Effector CD4-positive, alpha-beta T cell (primary cell): ENCODE measurements at regions not wholly inside any gene's neighbourhood (a gene's known extent, or its start where the extent isn't known, plus 50 kb on each side); places are given as distances from the start of the nearest gene placed in this dataset.
"Not testable (repeated sequence)": the region's sequence is repeated elsewhere in the genome, so short reads cannot be mapped to it uniquely, and the experiment has no call there.

Source experiments
- DNase-seq: peaks from one replicate; pipeline ENCODE4 v3.0.0-alpha.2; 2020

GRCh38 chr6:134821928-134822864 lies 127.7 kb downstream of the ALDH8A1 start:
- DNase-seq = no peak

GRCh38 chr6:134821397-134821796 lies 128.5 kb downstream of the ALDH8A1 start:
- DNase-seq = no peak

- no peak for DNase-seq
These were observed 129.8 kb downstream of the ALDH8A1 start for GRCh38 chr6:134819863-134820800.

- no peak for DNase-seq
These were observed 130.7 kb downstream of the ALDH8A1 start for GRCh38 chr6:134819236-134819635.

- no peak for DNase-seq
These were observed 132.5 kb downstream of the ALDH8A1 start for GRCh38 chr6:134817448-134817847.

DNA sequence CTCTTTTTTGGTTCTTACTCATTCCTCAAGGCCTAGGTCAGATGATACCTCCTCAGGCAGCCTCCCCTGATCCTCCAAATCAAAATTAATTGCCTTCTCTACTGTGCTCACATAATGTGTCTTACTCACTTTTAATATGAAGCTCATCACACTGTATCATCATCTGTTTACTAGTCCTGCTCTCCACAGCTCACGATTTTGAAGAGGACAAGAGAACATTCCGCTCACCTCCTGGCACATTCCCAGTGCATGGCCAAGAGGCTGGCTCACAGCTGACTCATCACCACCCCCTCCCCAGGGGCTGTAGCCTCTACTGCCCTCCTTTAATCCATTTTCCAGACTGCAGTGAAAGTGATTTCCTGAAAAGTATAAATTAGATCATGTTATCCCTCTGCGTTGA lies 133.1 kb downstream of the ALDH8A1 start:
- no peak for DNase-seq

- no peak for DNase-seq
These were observed 133.6 kb downstream of the ALDH8A1 start for GRCh38 chr6:134816300-134816699.

GRCh38 chr6:134814076-134814695 lies 135.7 kb downstream of the ALDH8A1 start:
- DNase-seq = no peak

DNA sequence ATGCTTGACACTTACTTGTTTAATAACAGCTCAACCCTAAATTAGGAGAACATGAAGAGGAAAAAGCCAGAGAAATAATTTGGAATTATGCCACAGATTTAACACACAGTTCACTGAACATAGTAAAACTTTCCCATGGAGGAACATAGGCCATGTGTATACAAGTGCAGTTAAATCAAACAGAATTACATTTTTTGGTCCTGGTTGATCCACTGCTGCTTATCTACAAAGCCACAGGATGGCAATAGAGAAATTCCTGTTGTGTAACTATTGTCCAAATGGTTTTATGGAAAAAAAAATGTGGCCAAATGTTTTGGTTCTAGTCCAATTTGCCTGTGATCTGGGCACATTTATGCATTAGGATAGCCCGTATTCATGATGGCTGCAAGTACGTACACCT lies 136.8 kb downstream of the ALDH8A1 start:
- DNase-seq = no peak

DNA sequence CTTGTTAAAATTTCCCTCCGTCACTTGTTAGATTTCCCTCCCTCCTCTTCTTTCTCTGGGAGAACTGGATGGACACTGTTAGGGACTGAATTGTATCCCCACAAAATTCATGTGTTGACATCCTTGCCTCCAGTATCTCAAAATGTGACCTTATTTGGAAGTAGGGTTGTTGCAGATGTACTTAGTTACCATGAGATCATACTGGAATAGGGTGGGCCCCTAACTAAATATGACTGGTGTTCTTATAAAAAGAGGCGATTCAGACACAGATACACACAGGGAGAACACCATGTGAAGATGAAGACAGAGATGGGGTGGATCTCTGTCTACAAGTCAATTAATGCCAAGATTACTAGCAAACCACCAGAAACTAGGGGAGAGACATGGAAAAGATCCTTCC lies 139.5 kb downstream of the ALDH8A1 start:
- no peak for DNase-seq

DNA sequence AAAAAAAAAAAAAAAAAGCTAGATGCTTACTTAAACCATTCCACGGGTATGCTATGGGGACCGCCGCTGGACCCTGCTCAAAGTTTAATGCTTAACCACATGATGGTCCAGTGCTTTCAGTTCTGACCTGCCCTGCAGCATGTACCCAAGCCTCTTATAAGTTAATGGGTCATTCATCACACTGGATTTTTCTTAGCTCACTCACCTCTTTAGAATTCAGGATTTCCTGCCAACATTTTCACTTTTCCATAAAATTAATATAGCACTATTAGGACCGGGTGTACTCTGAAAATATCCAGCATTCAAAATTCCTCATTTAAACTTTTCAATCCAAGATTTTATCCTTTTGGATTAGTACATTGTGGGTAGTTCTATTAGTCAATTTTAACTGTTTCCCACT lies 140.8 kb downstream of the ALDH8A1 start:
- no peak for DNase-seq

DNA sequence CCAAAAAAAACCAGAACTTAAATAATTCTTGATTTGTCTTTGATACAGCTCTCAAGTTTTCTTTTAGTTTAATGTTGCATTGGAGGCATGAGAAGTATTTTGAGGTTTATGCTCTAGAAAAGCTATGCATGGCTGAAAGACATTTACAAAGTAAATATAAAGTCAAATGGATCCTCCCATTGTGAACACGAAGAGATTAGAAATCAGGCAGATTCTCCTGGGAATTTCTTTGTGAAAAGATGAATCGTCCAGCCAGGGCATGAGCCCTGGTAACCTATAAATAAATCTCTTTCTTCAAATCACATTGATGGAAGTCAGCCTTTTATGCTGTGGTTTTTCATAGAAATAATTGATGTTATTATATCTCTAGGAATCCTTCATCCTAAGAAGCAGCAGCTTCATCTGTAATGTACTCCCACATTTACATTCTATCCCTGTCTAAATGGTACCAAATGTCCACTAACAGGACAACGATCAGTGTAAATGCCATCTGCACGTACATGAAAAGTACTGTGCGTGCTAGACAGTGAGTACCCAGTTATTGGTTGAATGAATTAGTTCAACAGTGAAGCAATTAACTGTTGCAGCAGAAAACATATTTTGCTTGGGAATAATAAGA lies 143.6 kb downstream of the ALDH8A1 start:
- DNase-seq = no peak

DNA sequence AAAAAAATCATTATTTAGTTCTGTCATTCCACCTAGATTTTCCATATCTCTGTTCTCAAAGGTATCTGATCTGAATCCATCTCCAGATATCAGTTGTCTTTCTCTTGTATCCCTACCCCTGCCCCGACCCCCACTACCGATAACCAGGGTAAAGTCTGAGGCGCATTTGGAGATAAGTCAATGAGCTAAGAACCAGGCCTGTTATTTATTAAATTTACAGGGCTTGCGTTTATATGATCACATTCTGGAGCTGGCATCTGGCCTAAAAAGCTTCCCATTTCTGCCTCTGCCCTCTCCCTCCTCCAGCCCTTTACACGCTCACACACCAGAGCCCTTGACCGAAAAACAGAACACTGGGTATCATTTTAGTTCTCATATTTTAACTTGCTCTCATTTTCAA lies 144.7 kb downstream of the ALDH8A1 start:
- no peak for DNase-seq

- DNase-seq = not testable (repeated sequence)
These were observed 145.6 kb downstream of the ALDH8A1 start for GRCh38 chr6:134804311-134804710.

DNA sequence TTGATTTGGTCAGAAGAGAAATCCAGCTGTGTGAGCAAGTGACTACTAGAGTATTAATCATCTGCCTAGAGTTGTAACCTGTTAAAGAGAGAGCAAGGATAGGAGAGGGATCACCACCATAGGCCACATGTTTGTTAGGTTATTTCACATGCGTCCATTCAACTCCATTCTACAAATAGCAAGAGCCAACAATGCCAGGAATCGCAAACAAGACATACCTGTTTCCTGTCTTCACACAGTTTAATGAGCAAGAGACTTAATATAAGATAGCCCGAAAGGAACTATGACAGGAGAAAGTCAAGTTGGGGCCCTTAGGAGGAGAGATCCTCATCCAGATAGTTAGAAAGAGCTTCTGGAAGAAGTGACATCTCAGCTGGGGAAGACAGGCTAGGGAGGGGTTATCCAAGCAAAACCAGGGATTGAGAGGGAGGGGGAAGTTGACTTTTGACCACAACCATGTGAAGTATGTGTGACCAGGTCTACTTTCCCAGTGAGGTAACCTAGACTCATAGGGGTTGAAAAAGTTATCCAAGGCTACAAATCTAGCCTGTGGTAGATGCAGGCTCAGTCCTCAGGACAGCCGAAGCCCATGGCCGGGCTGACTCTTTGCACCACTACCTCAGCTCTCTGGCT lies 147.4 kb downstream of the ALDH8A1 start:
- DNase-seq = no peak

GRCh38 chr6:134797400-134798113 lies 152.3 kb downstream of the ALDH8A1 start:
- DNase-seq = no peak

GRCh38 chr6:134795691-134796090 lies 154.2 kb downstream of the ALDH8A1 start:
- no peak for DNase-seq

DNA sequence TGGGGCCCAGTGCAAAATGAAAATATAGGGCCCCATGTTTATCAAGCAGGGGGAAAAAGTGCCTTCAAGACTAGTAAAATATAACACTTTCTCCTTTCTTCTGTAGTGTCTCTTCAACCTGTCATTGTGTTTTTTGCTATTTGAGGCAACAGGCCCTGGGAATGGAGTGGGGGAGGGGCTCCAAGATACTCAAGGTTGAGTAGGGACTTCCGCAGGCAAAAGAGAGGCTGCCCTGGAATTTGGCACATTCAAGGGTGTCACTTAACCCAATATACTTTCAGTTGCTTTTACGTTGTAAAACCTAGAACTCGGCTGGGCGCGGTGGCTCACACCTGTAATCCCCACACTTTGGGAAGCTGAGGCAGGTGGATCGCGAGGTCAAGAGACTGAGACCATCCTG lies 154.9 kb downstream of the ALDH8A1 start:
- no peak for DNase-seq

DNA sequence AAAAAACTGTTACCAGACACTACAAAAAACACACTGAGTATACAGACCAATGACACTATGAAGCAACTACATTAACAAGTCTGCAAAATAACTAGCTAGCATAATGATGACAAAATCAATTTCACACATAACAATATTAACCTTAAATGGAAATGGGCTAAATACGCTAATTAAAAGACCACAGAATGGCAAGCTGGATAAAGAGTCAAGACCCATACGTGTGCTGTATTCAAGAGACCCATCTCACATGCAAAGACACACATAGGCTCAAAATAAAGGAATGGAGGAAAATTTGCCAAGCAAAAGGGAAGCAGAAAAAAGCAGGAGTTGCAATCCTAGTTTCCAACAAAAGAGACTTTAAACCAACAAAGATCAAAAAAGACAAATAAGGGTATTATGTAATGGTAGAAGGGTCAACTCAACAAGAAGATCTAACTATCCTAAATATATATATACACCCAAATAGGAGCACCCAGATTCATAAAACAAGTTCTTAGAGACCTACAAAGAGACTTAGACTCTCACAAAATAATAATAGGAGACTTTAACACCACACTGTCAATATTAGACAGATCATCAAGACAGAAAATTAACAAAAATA lies 158.6 kb downstream of the ALDH8A1 start:
- DNase-seq = not testable (repeated sequence)

DNA sequence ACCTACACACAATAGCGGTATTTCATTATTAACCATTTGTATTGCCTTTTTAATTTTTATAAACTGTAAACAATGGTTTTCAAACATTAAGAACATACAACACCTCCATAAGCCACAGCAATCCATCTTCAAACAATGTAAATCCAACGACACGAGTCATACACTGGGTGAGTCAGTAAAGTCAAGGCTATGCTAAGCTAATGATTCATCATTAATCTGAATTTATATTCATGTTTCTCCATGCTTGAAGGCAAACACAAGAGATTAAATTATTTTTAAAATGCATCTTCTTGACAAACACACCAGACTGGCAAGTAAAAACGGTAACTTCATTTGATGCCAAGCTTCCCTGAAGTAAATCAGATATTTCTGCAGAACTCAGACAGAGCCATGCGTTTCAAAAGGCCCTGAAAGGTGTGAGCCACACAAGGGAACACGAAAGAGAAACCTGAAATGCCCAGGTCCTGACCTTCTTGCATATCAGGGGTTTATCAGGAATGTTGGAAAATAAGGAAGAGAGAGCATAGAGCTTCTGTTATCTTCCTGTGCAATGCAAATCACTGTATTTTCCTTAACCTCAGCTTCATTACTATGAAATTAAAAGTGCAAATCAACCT lies 162.5 kb downstream of the ALDH8A1 start:
- no peak for DNase-seq

DNA sequence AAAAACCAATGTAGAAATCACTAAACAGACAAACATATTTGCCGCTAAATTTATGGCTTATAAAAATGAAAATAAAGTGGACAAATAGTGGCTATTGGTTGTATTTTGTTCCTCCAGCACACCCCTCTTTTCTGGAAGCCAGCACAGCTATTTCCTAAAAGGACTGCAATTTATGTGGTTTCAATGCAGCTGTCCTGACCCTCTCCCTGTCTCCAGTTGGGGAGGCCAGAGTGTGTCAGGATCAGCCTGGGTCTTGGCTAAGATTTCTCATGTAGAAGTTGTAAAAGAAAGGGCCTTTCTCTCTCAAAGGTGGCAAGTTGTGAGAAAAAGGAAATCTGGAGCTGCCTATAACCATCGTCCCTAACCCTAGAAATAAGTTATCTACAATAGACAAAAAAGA lies 165.6 kb downstream of the ALDH8A1 start:
- DNase-seq = no peak
